ENCODE measurements at regions not wholly inside any gene's neighbourhood (a gene's known extent, or its start where the extent isn't known, plus 50 kb on each side); places are given as distances from the start of the nearest gene placed in this dataset.

GRCh38 chr10:8752146-8752843 is 697.8 kb downstream of the GATA3 start:
- TF ChIP-seq GATA2 (IDR thresholded peaks at IDR 0.05; ENCODE audit: low read depth, low read length) (no peak), GATA3 (IDR thresholded peaks at IDR 0.05; ENCODE audit: low read depth, low read length) (no peak)

- TF ChIP-seq GATA2 (IDR thresholded peaks at IDR 0.05; ENCODE audit: low read depth, low read length) (no peak), GATA3 (IDR thresholded peaks at IDR 0.05; ENCODE audit: low read depth, low read length) (no peak)
Observed at GRCh38 chr10:8758029-8758428, 703.5 kb downstream of the GATA3 start.

DNA sequence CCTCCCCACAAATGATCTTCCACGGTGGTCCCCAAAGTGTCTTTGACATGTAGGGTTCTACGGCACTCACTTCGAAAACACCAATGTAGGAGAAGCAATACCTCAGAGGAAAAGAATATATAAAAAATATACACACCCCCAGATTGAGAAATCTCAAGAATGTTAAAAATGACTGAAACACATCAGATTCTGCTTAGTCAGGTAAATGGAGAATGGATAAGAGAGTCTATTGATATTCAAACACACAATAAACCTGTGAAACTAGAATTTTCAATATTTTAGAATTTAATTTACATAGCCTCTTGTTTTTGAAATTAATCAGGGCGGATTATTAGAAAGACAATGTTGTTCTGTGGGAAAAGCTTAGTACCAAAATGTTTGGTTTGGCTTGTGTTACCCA is 712.4 kb downstream of the GATA3 start:
- TF ChIP-seq GATA3 (IDR thresholded peaks at IDR 0.05; ENCODE audit: low read depth, low read length) (no peak), GATA2 (IDR thresholded peaks at IDR 0.05; ENCODE audit: low read depth, low read length) (no peak)

DNA sequence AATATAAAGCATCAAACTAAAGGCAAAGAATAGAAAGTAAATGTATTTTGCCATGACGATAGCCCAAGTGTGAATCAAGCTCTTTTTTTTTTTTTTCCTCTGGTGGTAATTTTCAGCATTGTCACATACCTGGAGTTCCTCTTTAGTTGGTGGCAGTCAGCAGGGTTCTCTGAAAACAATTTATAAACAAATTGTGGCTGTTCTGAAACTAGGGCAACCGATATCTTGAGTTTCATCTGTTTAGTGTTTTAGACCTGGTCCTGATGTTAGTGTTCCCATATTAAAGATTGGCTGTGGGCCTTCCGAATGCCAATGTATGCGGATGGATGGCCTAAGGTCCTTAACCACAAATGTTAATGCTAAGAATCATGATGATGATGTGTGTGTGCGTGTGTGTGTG is 713.1 kb downstream of the GATA3 start:
- TF ChIP-seq GATA3 (IDR thresholded peaks at IDR 0.05; ENCODE audit: low read depth, low read length) (no peak), GATA2 (IDR thresholded peaks at IDR 0.05; ENCODE audit: low read depth, low read length) (no peak)

- TF ChIP-seq GATA2 (IDR thresholded peaks at IDR 0.05; ENCODE audit: low read depth, low read length) = no peak
- no peak for TF ChIP-seq GATA3 (IDR thresholded peaks at IDR 0.05; ENCODE audit: low read depth, low read length)
Observed at GRCh38 chr10:8768341-8768740, 713.9 kb downstream of the GATA3 start.

DNA sequence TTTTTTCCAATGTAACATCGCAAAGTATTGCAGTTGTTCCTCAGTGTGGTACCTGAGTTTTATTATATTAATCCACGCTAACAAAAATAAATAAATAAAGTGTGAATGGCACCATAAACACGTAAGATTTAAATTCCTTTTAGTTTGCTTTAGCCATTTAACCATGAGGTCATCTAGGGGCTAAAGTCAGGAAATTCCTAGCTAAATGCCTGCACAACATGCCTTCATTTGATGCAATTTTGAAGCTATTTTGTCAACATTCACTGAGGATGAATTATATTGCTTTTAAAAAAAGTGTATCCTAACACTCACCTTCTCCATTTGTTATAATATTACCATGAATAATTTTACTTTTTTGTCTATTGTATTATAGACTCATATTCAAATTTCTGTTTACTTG is 714.4 kb downstream of the GATA3 start:
- no peak for TF ChIP-seq GATA2 (IDR thresholded peaks at IDR 0.05; ENCODE audit: low read depth, low read length)
- TF ChIP-seq GATA3 (IDR thresholded peaks at IDR 0.05; ENCODE audit: low read depth, low read length) = no peak

- no peak for TF ChIP-seq GATA2 (IDR thresholded peaks at IDR 0.05; ENCODE audit: low read depth, low read length)
- TF ChIP-seq GATA3 (IDR thresholded peaks at IDR 0.05; ENCODE audit: low read depth, low read length) = no peak
Observed at GRCh38 chr10:8776926-8777622, 722.6 kb downstream of the GATA3 start.

GRCh38 chr10:8778713-8779112 is 724.2 kb downstream of the GATA3 start:
- no peak for TF ChIP-seq GATA2 (IDR thresholded peaks at IDR 0.05; ENCODE audit: low read depth, low read length)
- TF ChIP-seq GATA3 (IDR thresholded peaks at IDR 0.05; ENCODE audit: low read depth, low read length) = no peak

- TF ChIP-seq GATA2 (IDR thresholded peaks at IDR 0.05; ENCODE audit: low read depth, low read length) (no peak), GATA3 (IDR thresholded peaks at IDR 0.05; ENCODE audit: low read depth, low read length) (no peak)
Observed at GRCh38 chr10:8787649-8788048, 733.2 kb downstream of the GATA3 start.

DNA sequence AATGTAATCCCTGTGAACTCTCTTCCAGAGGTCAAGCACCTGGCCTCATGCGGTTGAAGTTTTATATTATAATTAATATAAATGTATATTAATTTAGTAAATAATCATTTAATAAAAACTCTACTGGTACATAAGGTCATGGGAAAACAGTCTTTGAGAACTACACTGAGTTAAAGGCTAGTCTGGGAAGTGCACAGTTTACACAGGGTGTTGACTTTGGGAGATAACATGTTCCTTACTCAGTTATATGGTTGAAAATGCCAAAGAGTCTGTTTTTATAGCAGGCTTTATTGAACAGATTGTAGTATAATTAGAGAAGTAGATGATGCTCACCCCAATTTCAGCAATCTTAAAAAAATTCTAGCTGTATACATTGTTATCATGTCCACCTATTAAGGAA is 735.9 kb downstream of the GATA3 start:
- TF ChIP-seq GATA2 (IDR thresholded peaks at IDR 0.05; ENCODE audit: low read depth, low read length) = no peak
- TF ChIP-seq GATA3 (IDR thresholded peaks at IDR 0.05; ENCODE audit: low read depth, low read length) = no peak

DNA sequence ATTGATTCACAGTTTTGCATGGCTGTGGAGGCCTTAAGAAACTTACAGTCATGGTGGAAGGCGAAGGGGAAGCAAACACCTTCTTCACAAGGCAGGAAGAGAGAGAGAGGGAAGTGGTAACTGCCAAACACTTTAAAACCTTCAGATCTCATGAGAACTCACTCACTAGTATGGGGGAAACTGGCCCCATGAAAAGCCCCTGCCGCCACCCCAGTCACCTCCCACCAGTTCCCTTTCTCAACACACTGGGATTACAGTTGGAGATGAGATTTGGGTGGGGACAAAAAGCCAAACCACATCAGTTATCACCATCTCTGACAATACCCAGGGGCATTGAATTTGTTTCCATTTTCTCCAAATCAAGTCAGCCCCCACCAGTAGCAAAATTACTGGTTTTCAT is 740.4 kb downstream of the GATA3 start:
- TF ChIP-seq GATA3 (IDR thresholded peaks at IDR 0.05; ENCODE audit: low read depth, low read length) = no peak
- TF ChIP-seq GATA2 (IDR thresholded peaks at IDR 0.05; ENCODE audit: low read depth, low read length) = no peak

DNA sequence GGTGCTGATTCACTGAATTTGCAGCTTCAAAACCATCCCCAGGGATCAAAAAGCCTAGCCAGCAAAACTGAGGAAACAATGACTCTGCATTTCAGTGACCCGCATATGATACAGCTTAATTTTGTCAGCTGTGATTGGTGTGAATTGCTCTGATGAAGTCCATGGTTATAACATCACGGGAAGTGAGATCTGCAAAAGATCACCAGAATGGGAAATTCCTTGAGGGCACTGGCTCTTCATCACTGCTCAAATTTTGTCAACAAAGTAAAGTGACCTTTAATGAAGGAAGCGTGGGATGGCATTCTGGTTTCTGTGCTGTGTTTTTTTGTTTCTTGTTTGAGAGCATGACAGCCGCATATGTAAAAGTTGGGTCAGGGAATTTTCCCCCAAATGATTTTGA is 745.9 kb downstream of the GATA3 start:
- TF ChIP-seq GATA3 (IDR thresholded peaks at IDR 0.05; ENCODE audit: low read depth, low read length) = no peak
- no peak for TF ChIP-seq GATA2 (IDR thresholded peaks at IDR 0.05; ENCODE audit: low read depth, low read length)

DNA sequence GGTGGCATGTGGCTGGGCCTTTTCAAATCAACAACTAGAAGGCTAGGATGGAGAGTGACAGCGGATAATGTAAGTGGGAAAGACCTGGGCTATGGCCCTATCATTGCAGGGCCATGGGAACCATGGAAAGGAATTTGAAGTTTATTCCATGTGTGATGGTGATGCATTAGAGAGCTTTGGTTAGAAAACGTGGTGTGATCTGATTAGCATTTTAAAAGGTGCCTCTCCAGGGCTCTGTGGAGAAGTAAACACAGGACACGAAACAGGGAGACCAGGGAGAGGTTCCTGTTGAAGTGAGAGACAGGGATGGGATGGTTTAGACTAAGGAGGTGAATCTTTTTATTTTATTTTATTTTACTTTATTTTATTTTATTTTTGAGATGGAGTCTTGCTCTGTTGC is 749.5 kb downstream of the GATA3 start:
- no peak for TF ChIP-seq GATA3 (IDR thresholded peaks at IDR 0.05; ENCODE audit: low read depth, low read length)
- TF ChIP-seq GATA2 (IDR thresholded peaks at IDR 0.05; ENCODE audit: low read depth, low read length) = no peak

DNA sequence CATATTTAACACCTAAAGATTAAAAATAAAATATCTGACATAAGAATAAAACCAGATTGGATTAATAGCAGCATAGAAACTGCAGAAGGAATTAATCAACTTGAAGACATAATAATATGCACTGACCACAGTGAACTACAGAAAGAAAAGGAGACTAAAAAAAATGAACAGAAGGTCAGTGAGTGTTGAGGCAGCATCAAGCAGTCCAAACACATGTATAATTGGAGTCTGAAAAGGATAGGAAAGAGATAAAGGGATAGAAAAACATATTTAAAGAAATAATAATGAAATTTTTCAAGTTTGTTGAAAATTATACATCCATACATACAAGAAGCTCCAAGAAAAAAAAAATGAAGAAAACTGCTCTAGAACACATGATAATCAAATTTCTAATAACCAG is 756.2 kb downstream of the GATA3 start:
- no peak for TF ChIP-seq GATA2 (IDR thresholded peaks at IDR 0.05; ENCODE audit: low read depth, low read length)
- TF ChIP-seq GATA3 (IDR thresholded peaks at IDR 0.05; ENCODE audit: low read depth, low read length) = no peak

- TF ChIP-seq GATA3 (IDR thresholded peaks at IDR 0.05; ENCODE audit: low read depth, low read length) = no peak
- no peak for TF ChIP-seq GATA2 (IDR thresholded peaks at IDR 0.05; ENCODE audit: low read depth, low read length)
Observed at GRCh38 chr10:8811201-8811600, 756.7 kb downstream of the GATA3 start.

Measured in SH-SY5Y (cell line).